SIG-M5 treated with dmso at 0.1 percent for 504 hours (cell line): ENCODE measurements at regions not wholly inside any gene's neighbourhood (a gene's known extent, or its start where the extent isn't known, plus 50 kb on each side); places are given as distances from the start of the nearest gene placed in this dataset.
A peak's percentile ranks its signal among the peaks of the same experiment; 100 is the strongest.
"Not testable (repeated sequence)": the region's sequence is repeated elsewhere in the genome, so short reads cannot be mapped to it uniquely, and the experiment has no call there.

Source experiments
- DNase-seq: peaks from one replicate; lab custom pipeline; 2025; ENCODE audit not compliant: unreplicated experiment; lab: John Stamatoyannopoulos, UW

DNA sequence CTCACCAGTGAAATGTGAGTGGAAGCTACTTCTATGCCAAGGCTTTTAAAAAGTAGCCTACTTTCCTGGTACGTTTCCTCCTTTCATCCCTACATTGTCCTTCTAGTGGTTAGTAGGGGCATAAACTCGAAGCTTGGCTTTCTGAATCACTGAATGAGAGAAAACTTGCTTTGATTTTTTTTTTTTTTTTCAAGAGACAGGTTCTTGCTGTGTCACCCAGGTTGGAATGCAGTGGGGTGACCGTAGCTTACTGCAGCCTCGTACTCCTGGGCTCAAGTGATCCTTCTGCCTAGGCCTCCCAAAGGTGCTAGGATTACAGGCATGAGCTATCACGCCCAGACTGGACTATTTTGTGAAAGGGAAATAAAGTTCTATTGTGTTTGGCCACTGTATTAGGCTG, 89.1 kb upstream of the IGFBP7 start:
- DNase-seq, result no peak

DNA sequence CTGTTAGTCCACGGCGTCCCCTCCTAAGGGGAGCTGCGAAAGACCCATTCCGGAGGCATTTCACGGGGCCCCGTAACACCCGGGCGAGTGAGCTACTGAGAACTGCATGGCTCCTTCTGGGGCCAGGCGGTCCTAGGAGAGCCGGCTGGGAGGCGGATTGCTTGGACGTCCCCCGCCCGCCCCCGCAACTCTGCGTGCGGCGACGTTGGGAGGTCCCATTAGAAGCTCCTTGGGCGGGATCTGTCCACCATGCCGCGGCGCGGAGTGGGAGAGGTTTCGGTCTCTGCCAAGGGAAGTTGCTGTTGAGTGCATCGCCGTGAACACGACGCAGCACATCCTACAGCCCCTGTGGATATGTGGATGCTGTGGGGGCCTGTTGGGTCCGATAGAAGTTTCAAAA, 85.4 kb upstream of the IGFBP7 start:
- no peak for DNase-seq

DNA sequence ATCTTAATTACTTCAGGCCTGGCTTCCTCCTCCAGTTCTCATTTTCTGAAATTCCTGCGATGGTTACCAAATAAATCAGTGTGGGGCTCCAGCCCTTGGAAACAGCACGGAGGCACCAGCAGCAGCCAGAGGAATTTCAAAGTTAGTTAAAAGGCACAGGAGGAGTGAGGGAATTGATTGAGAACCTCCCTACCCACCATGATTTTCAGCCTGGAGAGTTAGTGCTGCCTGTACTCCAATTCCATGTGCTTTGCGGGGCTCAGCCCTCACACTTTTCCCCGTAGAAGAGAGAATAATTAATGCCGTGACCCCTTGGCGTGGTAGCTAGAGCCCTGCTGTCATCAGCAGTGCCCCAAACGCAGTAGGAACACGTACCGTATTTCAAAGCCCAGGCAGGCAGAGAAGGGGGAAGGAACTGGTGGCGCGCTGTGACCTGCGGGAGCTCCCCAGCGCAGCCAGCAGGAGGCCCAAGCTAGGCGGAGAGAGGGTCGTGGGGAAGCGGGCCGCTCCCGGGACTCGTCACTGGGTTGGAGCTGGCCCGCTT, 84.0 kb upstream of the IGFBP7 start:
- DNase-seq, result no peak

DNA sequence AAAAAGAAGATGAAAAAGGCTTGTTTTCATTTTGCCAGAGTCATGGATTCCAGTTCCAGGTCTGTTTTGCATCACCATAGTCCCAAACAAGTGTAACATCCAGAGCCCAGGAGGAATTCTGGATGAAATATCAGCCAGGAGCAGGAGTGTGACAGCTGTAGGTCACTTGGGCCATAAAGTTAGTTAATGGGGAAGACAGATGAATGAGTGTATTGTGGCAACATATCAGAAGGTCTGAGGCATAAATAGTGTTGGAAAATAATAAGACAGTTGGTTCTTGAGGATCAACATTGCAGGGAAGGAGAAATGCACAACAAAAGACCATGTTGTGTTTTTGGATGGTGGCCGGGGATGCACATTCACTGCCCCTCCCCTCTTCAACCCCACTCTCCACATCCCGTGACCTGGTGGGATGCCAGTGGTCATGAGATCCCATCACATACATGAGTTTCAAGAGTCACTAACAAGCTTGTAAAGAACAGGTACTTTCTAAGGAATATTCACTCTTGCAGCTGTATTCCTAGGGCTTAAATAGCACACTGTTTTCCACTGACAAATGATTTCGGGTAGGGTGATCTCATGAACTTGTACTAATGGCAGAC, 83.1 kb upstream of the IGFBP7 start:
- DNase-seq, result no peak

DNA sequence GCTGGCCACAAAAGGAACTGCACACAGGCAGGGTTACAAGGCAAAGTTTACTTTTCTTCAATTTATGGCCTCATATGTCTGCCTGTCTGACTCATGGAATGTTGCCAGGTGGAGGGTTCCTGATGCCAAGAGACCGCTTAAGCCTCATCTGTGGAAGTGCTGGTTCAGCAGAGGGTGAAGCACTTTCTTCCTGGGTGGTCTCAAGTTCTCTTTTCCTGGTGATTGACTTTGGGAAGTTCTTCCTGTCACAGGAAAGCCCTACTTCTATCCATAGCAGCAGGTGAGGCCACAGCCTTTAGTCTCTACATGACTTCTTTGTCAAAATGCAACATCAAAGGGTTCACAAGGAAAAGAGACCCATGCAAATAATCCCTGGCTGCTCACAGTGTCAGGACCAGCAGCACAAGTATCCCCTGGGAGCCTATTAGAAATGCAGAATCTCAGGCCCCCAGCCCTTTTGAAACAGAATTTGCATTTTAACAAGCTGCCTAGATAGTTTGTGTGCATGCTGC, 81.4 kb upstream of the IGFBP7 start:
- no peak for DNase-seq

DNA sequence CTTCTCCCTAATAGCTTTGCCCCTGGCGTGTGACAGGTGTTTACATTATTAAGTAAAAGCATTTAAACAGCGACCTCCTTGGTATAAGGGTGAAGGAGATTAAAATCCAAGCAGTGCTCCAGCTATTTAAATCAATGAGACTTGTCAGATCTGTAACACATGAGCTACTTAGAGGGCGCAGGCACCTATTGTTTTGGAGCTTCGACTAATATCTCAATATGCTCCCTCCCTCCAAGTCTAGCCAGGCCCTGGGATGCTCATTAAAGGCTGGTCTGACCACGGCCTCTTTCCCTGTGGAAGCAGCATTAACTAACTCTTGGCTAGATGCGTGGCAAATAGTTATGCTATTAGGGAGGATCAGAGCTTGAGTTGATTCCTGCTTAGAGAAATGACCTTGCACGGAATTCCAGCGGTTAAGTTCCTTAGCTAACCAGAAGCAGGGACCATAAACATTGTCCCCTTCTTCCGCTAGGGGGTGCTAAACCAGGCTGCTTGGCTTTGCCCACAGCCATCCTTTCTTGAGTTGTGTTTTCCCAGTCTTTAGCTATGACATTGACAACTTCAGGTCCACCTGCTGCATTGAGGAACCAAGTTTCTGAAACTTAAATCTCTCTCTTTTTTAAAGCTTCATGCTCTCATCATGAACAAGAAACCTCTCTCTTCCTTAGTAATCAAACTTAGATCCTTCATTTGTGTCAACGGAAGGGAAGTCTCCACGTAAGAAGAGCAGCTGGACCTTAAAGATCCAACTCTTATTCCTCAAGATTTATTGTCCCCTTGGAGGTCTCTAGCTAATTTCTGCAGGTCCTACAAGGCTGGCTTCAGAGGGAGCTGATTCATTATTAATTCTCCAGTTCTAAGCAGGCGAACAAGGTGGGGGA, 80.7 kb upstream of the IGFBP7 start:
- DNase-seq, result no peak

DNA sequence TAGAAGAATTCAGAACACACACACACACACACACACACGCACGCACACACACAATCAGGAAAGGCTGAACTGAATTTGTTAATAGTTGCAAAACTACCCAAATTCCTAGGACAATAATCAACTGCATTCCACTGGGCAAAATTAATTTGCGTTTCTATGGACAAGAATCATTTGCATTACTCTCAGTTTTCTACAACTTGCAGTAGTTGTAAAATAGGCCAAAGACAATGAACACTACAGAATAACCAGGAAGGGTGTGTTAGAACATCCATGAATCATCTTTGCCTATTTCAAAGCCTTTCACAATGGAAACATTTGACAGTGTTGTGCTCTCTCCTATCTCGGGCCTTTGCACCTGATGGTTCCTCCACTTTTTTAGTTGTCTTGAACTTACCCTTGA, 77.1 kb upstream of the IGFBP7 start:
- DNase-seq, result no peak

DNA sequence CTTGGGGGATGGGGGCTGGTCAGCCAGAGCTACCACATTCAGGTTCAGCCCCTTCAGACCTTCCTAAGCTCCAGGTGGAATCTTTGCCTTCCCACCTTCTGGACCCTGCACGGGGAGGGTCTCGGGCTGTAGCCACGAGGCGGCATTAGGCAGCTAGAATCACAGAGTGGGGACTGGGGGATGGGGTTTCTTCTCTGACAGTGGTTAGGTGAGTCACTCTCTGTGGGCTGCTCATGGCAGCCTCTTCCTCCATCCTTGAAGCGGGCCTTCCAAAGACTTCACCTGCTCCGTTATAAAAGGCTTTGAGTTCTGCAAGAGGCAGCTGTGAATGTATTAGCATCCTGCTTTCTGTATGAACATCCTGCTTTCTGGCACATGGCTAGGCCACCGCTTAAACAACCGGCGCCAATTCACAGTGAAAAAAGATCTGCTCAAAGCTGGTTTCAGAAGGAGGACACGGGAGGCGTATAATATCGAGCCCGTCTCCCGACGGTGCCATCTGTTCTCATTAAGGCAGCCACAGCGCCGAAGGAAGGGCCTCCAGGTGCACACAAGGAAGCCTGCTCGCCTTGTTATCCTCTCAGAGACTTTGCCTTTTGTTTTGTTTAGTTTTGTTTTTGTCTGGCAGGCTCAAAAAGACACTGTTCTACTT, 74.3 kb upstream of the IGFBP7 start:
- no peak for DNase-seq

DNA sequence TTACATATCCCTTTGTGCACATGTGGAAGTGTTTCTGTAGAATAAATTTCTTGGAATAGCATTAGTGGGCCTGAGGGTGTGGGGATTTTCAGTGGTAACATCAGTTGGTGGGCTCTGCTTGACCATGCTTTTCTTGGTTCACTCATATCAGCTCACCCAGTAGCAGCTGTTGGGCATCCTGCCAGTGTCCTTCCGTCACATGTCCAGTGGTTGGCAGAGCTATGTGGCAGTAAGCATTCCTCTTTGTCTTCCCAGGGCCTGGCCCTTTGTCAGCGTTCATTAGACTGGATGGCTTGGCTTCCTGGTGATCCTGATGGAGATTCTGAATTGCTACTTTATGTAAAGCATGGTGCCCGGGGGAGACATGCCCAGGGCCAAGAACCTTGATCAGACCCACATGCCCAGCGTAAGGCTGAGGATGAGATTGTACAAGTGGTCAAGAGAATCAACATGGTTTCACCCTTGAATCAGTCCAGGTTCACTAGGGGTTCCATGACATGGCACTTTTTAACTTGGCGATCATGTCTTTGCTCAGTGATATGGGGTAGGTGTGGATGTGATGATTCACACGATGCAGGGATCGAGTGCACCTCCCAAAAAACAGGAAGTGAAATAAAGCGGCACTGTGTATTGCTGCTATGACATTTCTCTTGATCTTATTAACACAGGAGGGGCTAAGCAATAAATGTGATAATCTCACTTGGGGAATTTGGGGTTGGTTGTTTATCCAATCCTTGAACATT, 72.1 kb upstream of the IGFBP7 start:
- peak; percentile 44 for DNase-seq

DNA sequence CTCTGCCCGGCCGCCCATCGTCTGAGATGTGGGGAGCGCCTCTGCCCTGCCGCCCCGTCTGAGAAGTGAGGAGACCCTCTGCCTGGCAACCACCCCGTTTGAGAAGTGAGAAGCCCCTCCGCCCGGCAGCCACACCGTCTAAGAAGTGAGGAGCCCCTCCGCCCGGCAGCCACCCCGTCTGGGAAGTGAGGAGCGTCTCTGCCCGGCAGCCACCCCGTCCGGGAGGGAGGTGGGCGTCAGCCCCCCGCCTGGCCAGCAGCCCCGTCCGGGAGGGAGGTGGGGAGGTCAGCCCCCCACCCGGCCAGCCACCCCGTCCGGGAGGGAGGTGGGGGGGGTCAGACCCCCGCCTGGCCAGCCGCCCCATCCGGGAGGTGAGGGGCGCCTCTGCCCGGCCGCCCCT, 63.0 kb upstream of the IGFBP7 start:
- DNase-seq, result not testable (repeated sequence)

DNA sequence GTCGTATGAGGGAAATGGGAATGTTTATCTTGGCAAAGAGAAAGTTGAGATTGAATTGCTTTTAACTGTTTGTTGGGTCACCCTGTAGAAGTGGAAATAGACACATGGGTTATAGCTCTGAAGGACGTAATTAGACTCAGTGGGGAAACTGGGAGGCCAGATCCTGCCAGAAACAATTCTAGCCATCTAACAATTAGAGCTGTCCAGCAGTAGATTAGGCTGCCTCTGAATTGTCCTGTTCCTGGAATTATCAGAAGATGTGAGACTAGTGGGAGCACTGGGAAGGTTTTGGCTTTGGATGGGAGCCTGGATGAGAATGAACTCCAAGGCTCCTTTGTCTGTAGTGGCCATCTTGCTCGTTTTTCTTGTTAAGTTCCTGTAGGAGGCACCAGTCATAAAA, 61.9 kb upstream of the IGFBP7 start:
- no peak for DNase-seq

DNA sequence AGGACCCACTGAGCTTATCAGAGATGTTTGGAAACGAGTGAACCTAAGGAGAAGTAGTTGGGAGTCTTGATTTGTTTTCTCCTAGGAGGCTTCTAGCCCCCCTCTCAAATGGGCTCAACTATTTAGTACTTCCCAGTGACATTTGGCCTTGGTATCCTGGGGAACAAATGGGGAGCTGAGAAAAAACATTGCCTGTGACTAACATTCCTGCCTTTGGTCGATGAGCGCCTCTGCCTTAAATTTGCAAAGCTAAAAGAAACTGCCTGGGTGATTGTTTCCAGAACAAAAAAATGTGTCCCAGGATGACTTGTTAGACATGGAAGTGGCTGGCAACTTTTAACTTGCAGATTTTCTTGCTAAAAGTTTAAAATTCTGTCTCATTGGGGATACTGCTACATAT, 58.8 kb upstream of the IGFBP7 start:
- DNase-seq, result no peak

DNA sequence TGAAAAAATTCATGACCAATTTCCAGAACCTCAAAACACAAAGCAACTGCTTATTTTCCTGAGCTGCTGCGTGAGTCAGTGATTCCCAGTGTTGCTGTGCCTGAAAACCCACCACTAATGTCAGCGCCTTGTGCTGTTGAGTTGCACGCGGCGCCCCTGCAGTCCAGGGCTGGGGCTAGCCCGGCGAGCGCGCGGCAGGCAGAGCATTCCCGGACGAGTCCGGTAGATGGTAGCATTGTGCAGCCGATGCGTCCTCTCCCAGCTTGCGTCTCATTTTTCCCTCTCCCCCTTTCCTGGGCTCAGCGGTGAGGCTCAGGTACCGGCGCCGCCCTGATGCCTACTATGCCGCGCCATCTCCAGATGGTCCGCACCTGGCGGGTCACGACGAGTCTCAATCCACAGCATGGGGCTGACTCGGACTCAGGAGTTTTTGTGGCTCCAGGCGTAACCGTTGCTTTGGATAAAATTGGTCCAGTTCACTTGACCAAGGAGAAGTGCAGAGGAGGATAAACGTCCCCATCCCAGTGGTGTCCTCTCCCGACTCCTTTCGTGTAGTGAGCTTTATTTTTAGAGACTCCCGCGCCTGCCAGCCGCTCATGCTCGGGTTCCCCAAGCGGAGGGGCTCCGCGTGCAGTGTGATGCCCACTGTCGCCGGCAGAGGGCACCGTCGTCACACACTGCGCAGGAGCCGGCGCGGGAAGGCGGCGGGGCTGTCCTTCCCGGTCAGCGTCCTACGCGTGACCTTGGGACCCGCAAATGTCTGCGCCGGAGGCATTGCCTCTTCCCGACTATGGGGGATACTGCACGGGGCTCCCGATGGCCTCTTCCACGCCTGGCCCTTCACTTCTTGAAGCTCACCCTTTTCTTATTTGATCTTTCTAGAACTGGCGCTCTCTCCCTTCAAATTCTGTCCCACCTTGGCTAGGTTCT, 53.6 kb upstream of the IGFBP7 start:
- peak; percentile 60 for DNase-seq

DNA sequence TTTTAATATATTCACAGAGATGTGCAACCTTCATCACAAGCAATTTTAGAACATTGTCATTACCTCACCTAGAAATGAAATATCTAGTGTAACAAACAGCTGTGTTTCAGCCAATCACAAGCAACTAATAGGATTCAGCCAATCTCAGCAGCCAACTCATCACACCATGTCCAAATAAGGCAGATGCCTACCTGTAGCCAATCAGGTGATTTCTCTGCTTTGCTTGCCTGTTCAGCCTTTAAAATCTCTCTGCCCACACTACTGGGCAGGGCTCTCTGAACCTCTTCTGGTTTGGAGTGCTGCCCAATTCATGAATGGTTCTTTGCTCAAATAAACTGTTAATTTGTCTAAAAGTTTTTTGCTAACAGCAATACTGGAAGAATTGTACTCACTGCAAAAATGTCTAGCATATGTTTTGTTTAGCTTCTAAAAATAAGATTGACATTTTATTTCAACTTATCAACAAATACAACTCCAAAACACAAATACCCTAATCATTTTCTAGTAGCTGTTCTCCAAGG, 52.4 kb upstream of the IGFBP7 start:
- no peak for DNase-seq
